ENCODE measurements at regions not wholly inside any gene's neighbourhood (a gene's known extent, or its start where the extent isn't known, plus 50 kb on each side); places are given as distances from the start of the nearest gene placed in this dataset.

DNA sequence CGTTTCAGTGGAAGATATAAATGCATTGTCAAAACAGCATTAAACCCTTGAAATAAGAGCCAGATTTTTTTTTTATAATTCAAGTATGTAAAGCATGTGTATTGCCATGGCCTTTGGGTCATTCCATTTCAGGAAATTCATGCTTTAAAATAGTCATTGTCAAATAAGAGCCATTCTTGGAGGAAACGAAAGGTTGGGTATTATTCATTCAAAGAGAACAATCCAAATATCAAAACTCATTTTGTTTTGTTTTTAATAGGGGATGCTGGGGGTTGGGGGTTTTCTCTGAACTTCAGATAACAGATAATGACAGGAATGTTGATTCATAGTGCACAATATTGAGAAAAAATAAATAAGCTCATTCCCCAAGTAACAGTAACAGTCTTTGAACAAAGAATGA, 174.4 kb upstream of the NUDT4 start:
- TF ChIP-seq, protein P1, sequence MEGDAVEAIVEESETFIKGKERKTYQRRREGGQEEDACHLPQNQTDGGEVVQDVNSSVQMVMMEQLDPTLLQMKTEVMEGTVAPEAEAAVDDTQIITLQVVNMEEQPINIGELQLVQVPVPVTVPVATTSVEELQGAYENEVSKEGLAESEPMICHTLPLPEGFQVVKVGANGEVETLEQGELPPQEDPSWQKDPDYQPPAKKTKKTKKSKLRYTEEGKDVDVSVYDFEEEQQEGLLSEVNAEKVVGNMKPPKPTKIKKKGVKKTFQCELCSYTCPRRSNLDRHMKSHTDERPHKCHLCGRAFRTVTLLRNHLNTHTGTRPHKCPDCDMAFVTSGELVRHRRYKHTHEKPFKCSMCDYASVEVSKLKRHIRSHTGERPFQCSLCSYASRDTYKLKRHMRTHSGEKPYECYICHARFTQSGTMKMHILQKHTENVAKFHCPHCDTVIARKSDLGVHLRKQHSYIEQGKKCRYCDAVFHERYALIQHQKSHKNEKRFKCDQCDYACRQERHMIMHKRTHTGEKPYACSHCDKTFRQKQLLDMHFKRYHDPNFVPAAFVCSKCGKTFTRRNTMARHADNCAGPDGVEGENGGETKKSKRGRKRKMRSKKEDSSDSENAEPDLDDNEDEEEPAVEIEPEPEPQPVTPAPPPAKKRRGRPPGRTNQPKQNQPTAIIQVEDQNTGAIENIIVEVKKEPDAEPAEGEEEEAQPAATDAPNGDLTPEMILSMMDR (conservative IDR thresholded peaks at IDR 0.05; ENCODE audit: low read length) = no peak
- TF ChIP-seq EZH2phosphoT487 (IDR thresholded peaks at IDR 0.05; ENCODE audit: borderline replicate concordance, low read depth, low read length) = no peak

Data from OCI-LY7 (cell line).